Spleen (tissue), 7 donors: ENCODE measurements at regions not wholly inside any gene's neighbourhood (a gene's known extent, or its start where the extent isn't known, plus 50 kb on each side); places are given as distances from the start of the nearest gene placed in this dataset.

Experiments used
- POLR2A ChIP-seq, 3 donors: fragments of 450-650 bp; IDR thresholded peaks; one replicate each; pipeline ENCODE4 v1.5.1; 2017; ENCODE audit warnings: antibody characterized with exemption in 3 of 3, mild to moderate bottlenecking in 1 of 3
- POLR2AphosphoS5 ChIP-seq, 3 donors: sonication (generic); formaldehyde crosslinking; IDR thresholded peaks; one replicate each; pipeline ENCODE4 v1.5.1; 2017; ENCODE audit warnings: antibody characterized with exemption in 3 of 3
- TF ChIP-seq, protein P1 (sequence below), 11 experiments: fragments of 200-600 bp in 7 of 11; fragments of 450-650 bp in 4 of 11; sonication (generic) in 4 of 11; IDR thresholded peaks in 8 of 11; conservative IDR thresholded peaks in 3 of 11; 1 replicate in 7 of 11; 2 replicates in 4 of 11; pipeline versions ENCODE4 v1.4.0 to v1.8.0; 2016 to 2021; ENCODE audit warnings: antibody characterized with exemption in 11 of 11, inconsistent platforms in 4 of 11, mild to moderate bottlenecking in 1 of 11
- donor health status: DM: no; HTN: no; CAD: no; lungs with moderate emphysema.
- donor health status: DM: no; HTN: no; CAD: no.
- donor health status: DM: no; HTN: no; CAD: no.

DNA sequence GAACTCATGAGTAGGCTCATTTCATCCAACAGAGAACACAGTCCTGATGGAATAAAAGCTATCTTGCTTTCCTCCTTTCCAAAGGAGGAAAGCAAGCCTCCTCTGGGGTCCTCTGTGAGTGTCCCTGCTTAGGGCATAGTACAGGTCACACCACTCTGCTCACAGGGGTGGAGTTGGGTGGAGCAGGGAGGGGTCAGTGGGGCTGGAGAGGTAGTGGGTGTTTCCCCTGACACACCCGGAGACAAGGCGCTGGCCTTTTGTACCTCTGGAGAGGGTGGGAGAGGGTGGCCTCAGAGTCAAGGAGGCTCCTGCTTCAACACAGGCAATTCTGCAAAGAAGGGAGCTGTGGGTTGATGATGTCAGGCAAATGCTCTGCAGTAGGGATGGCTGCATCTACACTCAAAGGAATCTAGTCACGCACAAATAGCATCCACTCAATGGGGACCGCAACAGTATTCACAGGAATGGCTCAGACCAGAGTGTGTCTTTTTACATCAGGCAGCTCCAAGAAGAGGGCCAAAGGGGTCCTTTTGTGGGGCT lies 58.6 kb upstream of the PLXNA2 start:
- TF ChIP-seq, protein P1, sequence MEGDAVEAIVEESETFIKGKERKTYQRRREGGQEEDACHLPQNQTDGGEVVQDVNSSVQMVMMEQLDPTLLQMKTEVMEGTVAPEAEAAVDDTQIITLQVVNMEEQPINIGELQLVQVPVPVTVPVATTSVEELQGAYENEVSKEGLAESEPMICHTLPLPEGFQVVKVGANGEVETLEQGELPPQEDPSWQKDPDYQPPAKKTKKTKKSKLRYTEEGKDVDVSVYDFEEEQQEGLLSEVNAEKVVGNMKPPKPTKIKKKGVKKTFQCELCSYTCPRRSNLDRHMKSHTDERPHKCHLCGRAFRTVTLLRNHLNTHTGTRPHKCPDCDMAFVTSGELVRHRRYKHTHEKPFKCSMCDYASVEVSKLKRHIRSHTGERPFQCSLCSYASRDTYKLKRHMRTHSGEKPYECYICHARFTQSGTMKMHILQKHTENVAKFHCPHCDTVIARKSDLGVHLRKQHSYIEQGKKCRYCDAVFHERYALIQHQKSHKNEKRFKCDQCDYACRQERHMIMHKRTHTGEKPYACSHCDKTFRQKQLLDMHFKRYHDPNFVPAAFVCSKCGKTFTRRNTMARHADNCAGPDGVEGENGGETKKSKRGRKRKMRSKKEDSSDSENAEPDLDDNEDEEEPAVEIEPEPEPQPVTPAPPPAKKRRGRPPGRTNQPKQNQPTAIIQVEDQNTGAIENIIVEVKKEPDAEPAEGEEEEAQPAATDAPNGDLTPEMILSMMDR (IDR thresholded peaks at IDR 0.05 in 8 of 11, conservative IDR thresholded peaks at IDR 0.05 in 3 of 11) = no peak
- no peak for TF ChIP-seq POLR2AphosphoS5 (IDR thresholded peaks at IDR 0.05)
- TF ChIP-seq POLR2A (IDR thresholded peaks at IDR 0.05) = no peak
